Fibroblast of villous mesenchyme (primary cell): ENCODE measurements at regions not wholly inside any gene's neighbourhood (a gene's known extent, or its start where the extent isn't known, plus 50 kb on each side); places are given as distances from the start of the nearest gene placed in this dataset.

Source experiments
- DNase-seq: peaks from one replicate; pipeline ENCODE4 v3.0.0-alpha.2; 2010; ENCODE audit warnings: low read depth
- H3K4me3 ChIP-seq: 2 replicates; pipeline ENCODE4 v1.5.1; 2011; ENCODE audit warnings: low read depth, mild to moderate bottlenecking, low read length
- CTCF ChIP-seq: IDR thresholded peaks from 2 replicates; pipeline ENCODE4 v1.5.1; 2012; ENCODE audit warnings: low read depth, mild to moderate bottlenecking, low read length; ENCODE audit not compliant: insufficient read depth

GRCh38 chr18:30917651-30918050, 124.9 kb downstream of the DSC3 start:
- no peak for DNase-seq
- no peak for TF ChIP-seq CTCF

GRCh38 chr18:30915336-30915988, 127.1 kb downstream of the DSC3 start:
- no peak for DNase-seq
- H3K4me3 ChIP-seq, result no peak overlapping the region
- TF ChIP-seq CTCF, result no peak

More at GRCh38 chr18:30917651-30918050, 124.9 kb downstream of the DSC3 start:
- no peak overlapping the region for H3K4me3 ChIP-seq

- TF ChIP-seq CTCF, result no peak
- DNase-seq, result no peak
- no peak overlapping the region for H3K4me3 ChIP-seq
Observed at GRCh38 chr18:30908381-30908780, 134.2 kb downstream of the DSC3 start.

GRCh38 chr18:30903566-30903965, 139.0 kb downstream of the DSC3 start:
- TF ChIP-seq CTCF, result no peak
- no peak for DNase-seq
- no peak overlapping the region for H3K4me3 ChIP-seq

- TF ChIP-seq CTCF, result no peak
- no peak for DNase-seq
- H3K4me3 ChIP-seq, result no peak overlapping the region
Observed at GRCh38 chr18:30889519-30890301, 152.8 kb downstream of the DSC3 start.

GRCh38 chr18:30888344-30888743, 154.2 kb downstream of the DSC3 start:
- no peak overlapping the region for H3K4me3 ChIP-seq
- TF ChIP-seq CTCF, result no peak
- DNase-seq, result no peak
